Liver (tissue), 3 donors: ENCODE measurements at regions not wholly inside any gene's neighbourhood (a gene's known extent, or its start where the extent isn't known, plus 50 kb on each side); places are given as distances from the start of the nearest gene placed in this dataset.

Experiments used
- RAD21 ChIP-seq, 2 donors: IDR thresholded peaks; 2 replicates each; pipeline ENCODE4 v1.6.1; 2016; ENCODE audit warnings: antibody characterized with exemption in 2 of 2, mild to moderate bottlenecking in 2 of 2
- TF ChIP-seq, protein P1 (sequence below): fragments of 150-350 bp; IDR thresholded peaks from 2 replicates; pipeline ENCODE4 v1.5.1; 2017; ENCODE audit warnings: improper control_type of control experiment, low read depth, low read length; ENCODE audit not compliant: missing input control
- TF ChIP-seq, protein P2 (sequence below): IDR thresholded peaks from 2 replicates; pipeline ENCODE4 v1.6.1; 2016; ENCODE audit warnings: antibody characterized with exemption
- TF ChIP-seq, protein P3 (sequence below): IDR thresholded peaks from 2 replicates; pipeline ENCODE4 v1.6.1; 2016; ENCODE audit warnings: antibody characterized with exemption, mild to moderate bottlenecking
- donor health status: healthy.
- donor health status: healthy.

DNA sequence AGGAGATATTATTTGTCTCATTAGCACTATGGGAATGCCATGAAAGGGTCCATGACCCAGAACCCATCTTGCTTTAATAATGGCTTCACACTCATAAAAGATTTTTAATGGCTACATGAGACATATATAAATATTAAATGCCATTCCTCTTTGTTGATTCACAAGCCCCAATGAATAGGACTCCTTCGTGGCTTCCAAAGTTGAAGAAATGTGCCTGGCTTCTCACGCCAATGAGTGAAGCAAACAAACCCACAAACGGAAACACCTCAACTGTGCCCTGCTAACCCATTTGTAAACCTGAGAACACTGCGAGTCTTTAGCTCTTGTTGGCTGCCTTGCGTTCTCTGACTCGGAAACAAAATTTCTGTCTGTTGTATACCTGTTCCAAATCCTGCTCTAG, 381.7 kb upstream of the DDHD1 start:
- TF ChIP-seq, protein P1, sequence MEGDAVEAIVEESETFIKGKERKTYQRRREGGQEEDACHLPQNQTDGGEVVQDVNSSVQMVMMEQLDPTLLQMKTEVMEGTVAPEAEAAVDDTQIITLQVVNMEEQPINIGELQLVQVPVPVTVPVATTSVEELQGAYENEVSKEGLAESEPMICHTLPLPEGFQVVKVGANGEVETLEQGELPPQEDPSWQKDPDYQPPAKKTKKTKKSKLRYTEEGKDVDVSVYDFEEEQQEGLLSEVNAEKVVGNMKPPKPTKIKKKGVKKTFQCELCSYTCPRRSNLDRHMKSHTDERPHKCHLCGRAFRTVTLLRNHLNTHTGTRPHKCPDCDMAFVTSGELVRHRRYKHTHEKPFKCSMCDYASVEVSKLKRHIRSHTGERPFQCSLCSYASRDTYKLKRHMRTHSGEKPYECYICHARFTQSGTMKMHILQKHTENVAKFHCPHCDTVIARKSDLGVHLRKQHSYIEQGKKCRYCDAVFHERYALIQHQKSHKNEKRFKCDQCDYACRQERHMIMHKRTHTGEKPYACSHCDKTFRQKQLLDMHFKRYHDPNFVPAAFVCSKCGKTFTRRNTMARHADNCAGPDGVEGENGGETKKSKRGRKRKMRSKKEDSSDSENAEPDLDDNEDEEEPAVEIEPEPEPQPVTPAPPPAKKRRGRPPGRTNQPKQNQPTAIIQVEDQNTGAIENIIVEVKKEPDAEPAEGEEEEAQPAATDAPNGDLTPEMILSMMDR, result no peak
- no peak for TF ChIP-seq RAD21 (IDR thresholded peaks at IDR 0.05)
- TF ChIP-seq, protein P2, sequence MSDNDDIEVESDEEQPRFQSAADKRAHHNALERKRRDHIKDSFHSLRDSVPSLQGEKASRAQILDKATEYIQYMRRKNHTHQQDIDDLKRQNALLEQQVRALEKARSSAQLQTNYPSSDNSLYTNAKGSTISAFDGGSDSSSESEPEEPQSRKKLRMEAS, result no peak
- TF ChIP-seq, protein P3, sequence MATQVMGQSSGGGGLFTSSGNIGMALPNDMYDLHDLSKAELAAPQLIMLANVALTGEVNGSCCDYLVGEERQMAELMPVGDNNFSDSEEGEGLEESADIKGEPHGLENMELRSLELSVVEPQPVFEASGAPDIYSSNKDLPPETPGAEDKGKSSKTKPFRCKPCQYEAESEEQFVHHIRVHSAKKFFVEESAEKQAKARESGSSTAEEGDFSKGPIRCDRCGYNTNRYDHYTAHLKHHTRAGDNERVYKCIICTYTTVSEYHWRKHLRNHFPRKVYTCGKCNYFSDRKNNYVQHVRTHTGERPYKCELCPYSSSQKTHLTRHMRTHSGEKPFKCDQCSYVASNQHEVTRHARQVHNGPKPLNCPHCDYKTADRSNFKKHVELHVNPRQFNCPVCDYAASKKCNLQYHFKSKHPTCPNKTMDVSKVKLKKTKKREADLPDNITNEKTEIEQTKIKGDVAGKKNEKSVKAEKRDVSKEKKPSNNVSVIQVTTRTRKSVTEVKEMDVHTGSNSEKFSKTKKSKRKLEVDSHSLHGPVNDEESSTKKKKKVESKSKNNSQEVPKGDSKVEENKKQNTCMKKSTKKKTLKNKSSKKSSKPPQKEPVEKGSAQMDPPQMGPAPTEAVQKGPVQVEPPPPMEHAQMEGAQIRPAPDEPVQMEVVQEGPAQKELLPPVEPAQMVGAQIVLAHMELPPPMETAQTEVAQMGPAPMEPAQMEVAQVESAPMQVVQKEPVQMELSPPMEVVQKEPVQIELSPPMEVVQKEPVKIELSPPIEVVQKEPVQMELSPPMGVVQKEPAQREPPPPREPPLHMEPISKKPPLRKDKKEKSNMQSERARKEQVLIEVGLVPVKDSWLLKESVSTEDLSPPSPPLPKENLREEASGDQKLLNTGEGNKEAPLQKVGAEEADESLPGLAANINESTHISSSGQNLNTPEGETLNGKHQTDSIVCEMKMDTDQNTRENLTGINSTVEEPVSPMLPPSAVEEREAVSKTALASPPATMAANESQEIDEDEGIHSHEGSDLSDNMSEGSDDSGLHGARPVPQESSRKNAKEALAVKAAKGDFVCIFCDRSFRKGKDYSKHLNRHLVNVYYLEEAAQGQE, result no peak
